ENCODE measurements at regions not wholly inside any gene's neighbourhood (a gene's known extent, or its start where the extent isn't known, plus 50 kb on each side); places are given as distances from the start of the nearest gene placed in this dataset.

DNA sequence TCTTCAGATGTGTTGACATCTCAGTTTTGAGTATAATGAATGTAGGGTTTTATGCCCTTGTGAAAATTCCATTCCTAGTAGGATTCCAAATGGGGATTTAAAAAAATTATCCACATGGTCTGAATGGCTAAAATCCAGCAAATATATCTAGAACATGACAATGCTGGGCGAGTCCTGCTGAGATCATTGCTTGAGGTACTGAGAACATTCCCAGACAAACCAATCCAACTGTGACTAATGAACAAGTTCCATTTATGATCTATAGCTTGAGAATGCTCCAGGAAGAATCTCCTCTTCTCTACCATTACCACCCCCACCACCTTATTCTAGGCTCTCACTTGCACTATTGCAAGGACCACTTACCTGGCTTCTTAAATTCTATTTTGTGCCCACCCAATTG is 77.2 kb upstream of the IL1RAPL2 start (continued):
- TF ChIP-seq EGR1 (IDR thresholded peaks at IDR 0.05; ENCODE audit: borderline replicate concordance, low read depth, low read length), result no peak
- no peak for TF ChIP-seq BACH1 (IDR thresholded peaks at IDR 0.05; ENCODE audit: low read length)
- no peak for TF ChIP-seq HDAC2 (IDR thresholded peaks at IDR 0.05; ENCODE audit: borderline replicate concordance in 1 of 2, low read depth in 2 of 2, low read length in 2 of 2)

All from H1 (cell line).